K562 (cell line): ENCODE measurements at regions not wholly inside any gene's neighbourhood (a gene's known extent, or its start where the extent isn't known, plus 50 kb on each side); places are given as distances from the start of the nearest gene placed in this dataset.

Experiments used
- BDP1 ChIP-seq: IDR thresholded peaks from 3 replicates; pipeline ENCODE4 v1.6.1; 2011; ENCODE audit not compliant: insufficient read length, insufficient read depth
- CC2D1A ChIP-seq: fragments of 450-650 bp; IDR thresholded peaks from 2 replicates; pipeline ENCODE4 v1.6.1; 2017; ENCODE audit warnings: mild to moderate bottlenecking
- EHMT2 ChIP-seq: fragments of 450-650 bp; IDR thresholded peaks from 2 replicates; pipeline ENCODE4 v1.6.1; 2018; ENCODE audit warnings: antibody characterized with exemption
- EWSR1 ChIP-seq: fragments of 450-650 bp; IDR thresholded peaks from 2 replicates; pipeline ENCODE4 v1.6.1; 2018; ENCODE audit warnings: borderline replicate concordance, mild to moderate bottlenecking, low read depth, moderate library complexity; ENCODE audit not compliant: partially characterized antibody
- FIP1L1 ChIP-seq: fragments of 200-400 bp; formaldehyde crosslinking; IDR thresholded peaks from 2 replicates; pipeline ENCODE4 v1.6.1; 2018; ENCODE audit warnings: mild to moderate bottlenecking, low read depth, low read length; ENCODE audit not compliant: poor library complexity, severe bottlenecking
- FOXA3 ChIP-seq, 2 experiments: fragments of 450-650 bp in 1 of 2; sonication (generic) in 1 of 2; formaldehyde crosslinking; IDR thresholded peaks in 1 of 2; conservative IDR thresholded peaks in 1 of 2; 2 replicates each; pipeline versions ENCODE4 v1.4.0 to v1.8.0; 2020 to 2022; ENCODE audit warnings: mild to moderate bottlenecking in 2 of 2, missing genetic modification reagents in 1 of 2
- HIVEP1 ChIP-seq: fragments of 250-450 bp; sonication (Bioruptor Pico); IDR thresholded peaks from 2 replicates; pipeline ENCODE4 v1.4.0; 2020; ENCODE audit warnings: mild to moderate bottlenecking
- HMG20A ChIP-seq: fragments of 450-650 bp; formaldehyde crosslinking; conservative IDR thresholded peaks from 2 replicates; pipeline ENCODE4 v1.4.0; 2020; ENCODE audit warnings: mild to moderate bottlenecking, mixed read lengths
- KDM1A ChIP-seq, 2 experiments: fragments of 450-650 bp; IDR thresholded peaks; 2 replicates each; pipeline ENCODE4 v1.6.1; 2016; ENCODE audit warnings: mild to moderate bottlenecking in 2 of 2
- NCOR1 ChIP-seq: fragments of 450-650 bp; IDR thresholded peaks from 2 replicates; pipeline ENCODE4 v1.6.1; 2016; ENCODE audit warnings: mild to moderate bottlenecking, moderate library complexity
- PHF21A ChIP-seq: fragments of 450-650 bp; IDR thresholded peaks from 2 replicates; pipeline ENCODE4 v1.6.1; 2017; ENCODE audit warnings: low read depth, borderline replicate concordance
- PRMT5 ChIP-seq: sonication (generic); formaldehyde crosslinking; IDR thresholded peaks from 2 replicates; pipeline ENCODE4 v1.5.0; 2020; ENCODE audit warnings: missing genetic modification reagents
- PTBP1 ChIP-seq: fragments of 200-400 bp; formaldehyde crosslinking; IDR thresholded peaks from 2 replicates; pipeline ENCODE4 v1.6.1; 2017; ENCODE audit warnings: low read depth, low read length
- SAFB2 ChIP-seq: fragments of 200-400 bp; formaldehyde crosslinking; IDR thresholded peaks from 2 replicates; pipeline ENCODE4 v1.6.1; 2018; ENCODE audit warnings: borderline replicate concordance, low read length, low read depth, moderate library complexity; ENCODE audit not compliant: severe bottlenecking
- SRSF3 ChIP-seq: fragments of 200-400 bp; formaldehyde crosslinking; IDR thresholded peaks from 2 replicates; pipeline ENCODE4 v1.6.1; 2016; ENCODE audit warnings: mild to moderate bottlenecking, low read length, moderate library complexity; ENCODE audit not compliant: insufficient read depth
- SUPT5H ChIP-seq: fragments of 450-650 bp; IDR thresholded peaks from 2 replicates; pipeline ENCODE4 v1.6.1; 2016
- TEAD1 ChIP-seq, 2 experiments: fragments of 450-650 bp in 1 of 2; sonication (generic) in 1 of 2; formaldehyde crosslinking; IDR thresholded peaks; 2 replicates each; pipeline versions ENCODE4 v1.4.0 to v1.8.0; 2020 to 2022; ENCODE audit warnings: mild to moderate bottlenecking in 2 of 2, missing genetic modification reagents in 1 of 2
- XRCC3 ChIP-seq: fragments of 450-650 bp; IDR thresholded peaks from 2 replicates; pipeline ENCODE4 v1.6.1; 2017; ENCODE audit warnings: mild to moderate bottlenecking, moderate library complexity
- ZBTB9 ChIP-seq: fragments of 450-650 bp; formaldehyde crosslinking; IDR thresholded peaks from 2 replicates; pipeline ENCODE4 v1.4.0; 2020; ENCODE audit warnings: mild to moderate bottlenecking, moderate library complexity
- ZNF239 ChIP-seq: fragments of 250-450 bp; sonication (Bioruptor Pico); IDR thresholded peaks from 2 replicates; pipeline ENCODE4 v1.4.0; 2020; ENCODE audit warnings: mild to moderate bottlenecking
- ZNF589 ChIP-seq: fragments of 200-800 bp; sonication (Bioruptor generic); IDR thresholded peaks from 2 replicates; pipeline ENCODE4 v1.6.1; 2016; ENCODE audit warnings: low read depth, missing genetic modification characterization, missing compliant biosample characterization
- ZNF696 ChIP-seq: fragments of 250-450 bp; sonication (Bioruptor Pico); conservative IDR thresholded peaks from 2 replicates; pipeline ENCODE4 v1.4.0; 2020; ENCODE audit warnings: mild to moderate bottlenecking, moderate library complexity
- TF ChIP-seq, protein P1 (sequence below): fragments of 250-450 bp; sonication (Bioruptor Pico); IDR thresholded peaks from 2 replicates; pipeline ENCODE4 v1.8.0; 2022; ENCODE audit warnings: moderate library complexity, mild to moderate bottlenecking, inconsistent platforms
- TF ChIP-seq, protein P2 (sequence below): fragments of 450-650 bp; IDR thresholded peaks from 2 replicates; pipeline ENCODE4 v1.6.1; 2017; ENCODE audit warnings: antibody characterized with exemption
- TF ChIP-seq, protein P3 (sequence below): sonication (generic); formaldehyde crosslinking; IDR thresholded peaks from 2 replicates; pipeline ENCODE4 v1.8.1; 2022; ENCODE audit warnings: missing genetic modification reagents

DNA sequence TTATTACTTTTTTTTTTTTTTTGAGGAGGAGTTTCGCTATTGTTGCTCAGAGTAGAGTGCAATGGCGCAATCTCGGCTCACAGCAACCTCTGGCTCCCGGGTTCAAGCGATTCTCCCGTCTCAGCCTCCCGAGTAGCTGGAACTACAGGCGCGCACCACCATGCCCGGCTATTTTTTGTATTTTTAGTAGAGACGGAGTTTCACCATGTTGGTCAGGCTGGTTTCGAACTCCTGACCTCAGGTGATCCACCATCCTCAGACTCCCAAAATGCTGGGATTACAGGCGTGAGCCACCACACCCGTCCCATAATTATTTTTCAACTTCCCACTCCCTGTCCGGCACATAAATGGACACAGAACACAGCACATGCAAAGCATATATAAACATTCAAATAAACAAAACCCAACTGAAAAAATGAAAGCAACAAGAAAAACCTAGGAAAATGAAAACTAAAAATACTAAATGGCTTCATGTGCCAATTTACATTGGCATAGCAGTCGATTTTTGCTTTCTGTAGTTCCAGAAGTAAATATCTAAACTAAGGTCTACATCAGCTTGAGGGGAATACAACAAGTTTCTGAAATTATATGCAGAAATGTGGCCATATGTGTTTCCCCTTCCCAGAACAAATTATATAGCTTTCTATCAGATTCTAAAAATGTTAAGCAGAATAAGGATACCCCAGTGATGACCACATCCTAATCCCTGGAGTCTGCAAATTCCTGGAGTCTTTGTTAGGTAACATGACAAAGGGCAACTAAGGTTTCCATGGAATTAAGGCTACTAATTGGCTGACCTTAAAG lies 113.9 kb downstream of the HFE start (continued):
- TF ChIP-seq, protein P1, sequence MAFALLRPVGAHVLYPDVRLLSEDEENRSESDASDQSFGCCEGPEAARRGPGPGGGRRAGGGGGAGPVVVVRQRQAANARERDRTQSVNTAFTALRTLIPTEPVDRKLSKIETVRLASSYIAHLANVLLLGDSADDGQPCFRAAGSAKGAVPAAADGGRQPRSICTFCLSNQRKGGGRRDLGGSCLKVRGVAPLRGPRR (CRISPR knock-in tag): no peak
- TF ChIP-seq KDM1A (IDR thresholded peaks at IDR 0.05) (peak in 1 of 2 experiments; percentile 36; a peak in 1 of 4 replicates), FOXA3 (CRISPR knock-in tag; conservative IDR thresholded peaks at IDR 0.05 in 1 of 2, IDR thresholded peaks at IDR 0.05 in 1 of 2) (no peak), SRSF3 (no peak), XRCC3 (no peak), ZNF239 (CRISPR knock-in tag) (no peak), CC2D1A (peak; percentile 63; the same call in 1 of the 2 replicates), PHF21A (no peak), PTBP1 (0 out of 2 replicates have a peak, but pooled peaks have one; percentile 34), HIVEP1 (no peak), EWSR1 (no peak), SAFB2 (no peak), ZBTB9 (no peak), ZNF696 (CRISPR knock-in tag) (no peak), NCOR1 (0 out of 2 replicates have a peak, but pooled peaks have one; percentile 3), TEAD1 (CRISPR knock-in tag; IDR thresholded peaks at IDR 0.05) (0 out of 4 replicates have a peak, but pooled peaks of 1 of the 2 experiments have one; percentile 20), EHMT2 (no peak), ZNF589 (0 out of 2 replicates have a peak, but pooled peaks have one; percentile 10), PRMT5 (no peak), BDP1 (no peak), FIP1L1 (no peak), HMG20A (no peak), SUPT5H (0 out of 2 replicates have a peak, but pooled peaks have one; percentile 55)
- TF ChIP-seq, protein P2, sequence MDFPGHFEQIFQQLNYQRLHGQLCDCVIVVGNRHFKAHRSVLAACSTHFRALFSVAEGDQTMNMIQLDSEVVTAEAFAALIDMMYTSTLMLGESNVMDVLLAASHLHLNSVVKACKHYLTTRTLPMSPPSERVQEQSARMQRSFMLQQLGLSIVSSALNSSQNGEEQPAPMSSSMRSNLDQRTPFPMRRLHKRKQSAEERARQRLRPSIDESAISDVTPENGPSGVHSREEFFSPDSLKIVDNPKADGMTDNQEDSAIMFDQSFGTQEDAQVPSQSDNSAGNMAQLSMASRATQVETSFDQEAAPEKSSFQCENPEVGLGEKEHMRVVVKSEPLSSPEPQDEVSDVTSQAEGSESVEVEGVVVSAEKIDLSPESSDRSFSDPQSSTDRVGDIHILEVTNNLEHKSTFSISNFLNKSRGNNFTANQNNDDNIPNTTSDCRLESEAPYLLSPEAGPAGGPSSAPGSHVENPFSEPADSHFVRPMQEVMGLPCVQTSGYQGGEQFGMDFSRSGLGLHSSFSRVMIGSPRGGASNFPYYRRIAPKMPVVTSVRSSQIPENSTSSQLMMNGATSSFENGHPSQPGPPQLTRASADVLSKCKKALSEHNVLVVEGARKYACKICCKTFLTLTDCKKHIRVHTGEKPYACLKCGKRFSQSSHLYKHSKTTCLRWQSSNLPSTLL: no peak
- TF ChIP-seq, protein P3, sequence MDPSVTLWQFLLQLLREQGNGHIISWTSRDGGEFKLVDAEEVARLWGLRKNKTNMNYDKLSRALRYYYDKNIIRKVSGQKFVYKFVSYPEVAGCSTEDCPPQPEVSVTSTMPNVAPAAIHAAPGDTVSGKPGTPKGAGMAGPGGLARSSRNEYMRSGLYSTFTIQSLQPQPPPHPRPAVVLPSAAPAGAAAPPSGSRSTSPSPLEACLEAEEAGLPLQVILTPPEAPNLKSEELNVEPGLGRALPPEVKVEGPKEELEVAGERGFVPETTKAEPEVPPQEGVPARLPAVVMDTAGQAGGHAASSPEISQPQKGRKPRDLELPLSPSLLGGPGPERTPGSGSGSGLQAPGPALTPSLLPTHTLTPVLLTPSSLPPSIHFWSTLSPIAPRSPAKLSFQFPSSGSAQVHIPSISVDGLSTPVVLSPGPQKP (CRISPR knock-in tag): no peak
